H9 (cell line): ENCODE measurements at regions not wholly inside any gene's neighbourhood (a gene's known extent, or its start where the extent isn't known, plus 50 kb on each side); places are given as distances from the start of the nearest gene placed in this dataset.

Experiments
- DNase-seq: peaks from one replicate; pipeline ENCODE4 v3.0.0-alpha.2; 2017
- H2AFZ ChIP-seq: one replicate; pipeline ENCODE4 v1.6.1; 2013; ENCODE audit warnings: mild to moderate bottlenecking, low read length, control low read depth, moderate library complexity
- H2AK5ac ChIP-seq: 2 replicates; pipeline ENCODE4 v1.6.1; 2013; ENCODE audit warnings: low read length, control low read depth, mixed read lengths; ENCODE audit not compliant: insufficient read length
- H2BK120ac ChIP-seq: one replicate; pipeline ENCODE4 v1.6.1; 2013; ENCODE audit warnings: low read depth, mild to moderate bottlenecking, low read length, control low read depth, inconsistent platforms; ENCODE audit not compliant: poor library complexity, severe bottlenecking
- H2BK12ac ChIP-seq: 2 replicates; pipeline ENCODE4 v1.6.1; 2013; ENCODE audit warnings: low read length, control low read depth, mixed read lengths, low read depth; ENCODE audit not compliant: insufficient read length
- H2BK15ac ChIP-seq: 2 replicates; pipeline ENCODE4 v1.6.1; 2013; ENCODE audit warnings: low read depth, low read length, control low read depth
- H2BK20ac ChIP-seq: one replicate; pipeline ENCODE4 v1.6.1; 2013; ENCODE audit warnings: low read depth, mild to moderate bottlenecking, low read length, control low read depth, inconsistent platforms; ENCODE audit not compliant: poor library complexity, severe bottlenecking
- H2BK5ac ChIP-seq: 2 replicates; pipeline ENCODE4 v1.6.1; 2013; ENCODE audit warnings: low read length, control low read depth, mixed read lengths; ENCODE audit not compliant: insufficient read length
- H3K14ac ChIP-seq: 2 replicates; pipeline ENCODE4 v1.6.1; 2013; ENCODE audit warnings: low read length, control low read depth; ENCODE audit not compliant: insufficient read depth
- H3K18ac ChIP-seq: 2 replicates; pipeline ENCODE4 v1.6.1; 2013; ENCODE audit warnings: low read depth, mild to moderate bottlenecking, mixed read lengths, low read length, control low read depth; ENCODE audit not compliant: insufficient read length
- H3K23ac ChIP-seq: 2 replicates; pipeline ENCODE4 v1.6.1; 2013; ENCODE audit warnings: low read length, control low read depth, mixed read lengths, low read depth; ENCODE audit not compliant: insufficient read length
- H3K23me2 ChIP-seq: 2 replicates; pipeline ENCODE4 v1.6.1; 2013; ENCODE audit warnings: low read depth, mild to moderate bottlenecking, mixed read lengths, low read length, control low read depth; ENCODE audit not compliant: insufficient read length, poor library complexity, severe bottlenecking
- H3K27ac ChIP-seq: 2 replicates; pipeline ENCODE4 v1.5.1; 2013; ENCODE audit warnings: low read length, control low read depth, mixed read lengths, low read depth; ENCODE audit not compliant: insufficient read length
- H3K27me3 ChIP-seq: 2 replicates; pipeline ENCODE4 v1.6.1; 2013; ENCODE audit warnings: low read length, control low read depth, inconsistent platforms; ENCODE audit not compliant: insufficient read depth
- H3K4ac ChIP-seq: 2 replicates; pipeline ENCODE4 v1.6.1; 2013; ENCODE audit warnings: low read depth, mild to moderate bottlenecking, control low read depth, inconsistent platforms, low read length, moderate library complexity
- H3K4me1 ChIP-seq: 2 replicates; pipeline ENCODE4 v1.6.1; 2013; ENCODE audit warnings: low read length, control low read depth, inconsistent platforms; ENCODE audit not compliant: insufficient read depth
- H3K4me2 ChIP-seq: 2 replicates; pipeline ENCODE4 v1.6.1; 2013; ENCODE audit warnings: low read length, control low read depth, mixed read lengths; ENCODE audit not compliant: insufficient read length, insufficient read depth
- H3K56ac ChIP-seq: 2 replicates; pipeline ENCODE4 v1.6.1; 2013; ENCODE audit warnings: low read depth, mild to moderate bottlenecking, mixed read lengths, low read length, control low read depth; ENCODE audit not compliant: insufficient read length
- H3K79me1 ChIP-seq: 2 replicates; pipeline ENCODE4 v1.6.1; 2013; ENCODE audit warnings: low read depth, mild to moderate bottlenecking, moderate library complexity, low read length, control low read depth, inconsistent platforms; ENCODE audit not compliant: insufficient read depth, poor library complexity, severe bottlenecking
- H3K79me2 ChIP-seq: 2 replicates; pipeline ENCODE4 v1.6.1; 2013; ENCODE audit warnings: low read length, control low read depth, inconsistent platforms; ENCODE audit not compliant: insufficient read depth
- H3K9ac ChIP-seq: 2 replicates; pipeline ENCODE4 v1.6.1; 2013; ENCODE audit warnings: low read length, control low read depth, mixed read lengths; ENCODE audit not compliant: insufficient read length; ENCODE audit errors: extremely low read depth
- H3K9me3 ChIP-seq: one replicate; pipeline ENCODE4 v1.6.1; 2013; ENCODE audit warnings: low read depth, low read length, inconsistent platforms; ENCODE audit not compliant: control insufficient read depth
- H3T11ph ChIP-seq: one replicate; pipeline ENCODE4 v1.6.1; 2013; ENCODE audit warnings: mild to moderate bottlenecking, low read length, control low read depth, inconsistent platforms
- H4K20me1 ChIP-seq: one replicate; pipeline ENCODE4 v1.6.1; 2013; ENCODE audit not compliant: control insufficient read depth, insufficient read length, insufficient read depth
- H4K5ac ChIP-seq: 2 replicates; pipeline ENCODE4 v1.6.1; 2013; ENCODE audit warnings: low read depth, mild to moderate bottlenecking, mixed read lengths, low read length, control low read depth; ENCODE audit not compliant: insufficient read length
- H4K8ac ChIP-seq: replicated peaks from 2 replicates; pipeline ENCODE4 v1.6.1; 2013; ENCODE audit warnings: low read length, control low read depth, mixed read lengths, low read depth; ENCODE audit not compliant: insufficient read length
- H4K91ac ChIP-seq: 2 replicates; pipeline ENCODE4 v1.6.1; 2013; ENCODE audit warnings: low read depth, mild to moderate bottlenecking, moderate library complexity, mixed read lengths, low read length, control low read depth; ENCODE audit not compliant: insufficient read length
- H3K27ac Mint-ChIP-seq, 3 experiments: 2 replicates in 2 of 3; 3 replicates in 1 of 3; pipeline ENCODE4 v1.8.0; 2020 to 2021; ENCODE audit warnings: mixed read lengths in 3 of 3, mild to moderate bottlenecking in 1 of 3, moderate library complexity in 1 of 3
- H3K27me3 Mint-ChIP-seq: 2 replicates; pipeline ENCODE4 v1.8.0; 2021; ENCODE audit warnings: low read depth, mild to moderate bottlenecking, moderate library complexity, mixed read lengths
- H3K36me3 Mint-ChIP-seq, 3 experiments: 2 replicates in 2 of 3; 3 replicates in 1 of 3; pipeline ENCODE4 v1.8.0; 2020 to 2021; ENCODE audit warnings: low read depth in 3 of 3, mixed read lengths in 3 of 3; ENCODE audit not compliant: insufficient read depth in 1 of 3
- H3K4me1 Mint-ChIP-seq, 2 experiments: 2 replicates each; pipeline ENCODE4 v1.8.0; 2020; ENCODE audit warnings: mixed read lengths in 2 of 2
- H3K4me3 Mint-ChIP-seq, 2 experiments: 2 replicates in 1 of 2; 3 replicates in 1 of 2; pipeline ENCODE4 v1.8.0; 2020 to 2021; ENCODE audit warnings: mild to moderate bottlenecking in 2 of 2, mixed read lengths in 2 of 2, moderate library complexity in 1 of 2
- H3K9me3 Mint-ChIP-seq, 2 experiments: 2 replicates in 1 of 2; 3 replicates in 1 of 2; pipeline ENCODE4 v1.8.0; 2020; ENCODE audit warnings: mild to moderate bottlenecking in 2 of 2, mixed read lengths in 2 of 2, moderate library complexity in 1 of 2
- WGBS: extraction: QIAGEN DNeasy Blood & Tissue Kit; methylation state at CpG from one replicate; pipeline ENCODE4 v1.1.7; 2013; ENCODE audit warnings: missing lambda C conversion rate, low lambda C conversion rate, mixed read lengths; ENCODE audit not compliant: insufficient read length; ENCODE audit errors: extremely low coverage; 5-methylcytosine and 5-hydroxymethylcytosine counted together
- TF ChIP-seq, protein P1 (sequence below): fragments of 200-600 bp; sonication (generic); conservative IDR thresholded peaks from 3 replicates; pipeline ENCODE4 v1.8.0; 2021; ENCODE audit warnings: antibody characterized with exemption, mild to moderate bottlenecking

DNA sequence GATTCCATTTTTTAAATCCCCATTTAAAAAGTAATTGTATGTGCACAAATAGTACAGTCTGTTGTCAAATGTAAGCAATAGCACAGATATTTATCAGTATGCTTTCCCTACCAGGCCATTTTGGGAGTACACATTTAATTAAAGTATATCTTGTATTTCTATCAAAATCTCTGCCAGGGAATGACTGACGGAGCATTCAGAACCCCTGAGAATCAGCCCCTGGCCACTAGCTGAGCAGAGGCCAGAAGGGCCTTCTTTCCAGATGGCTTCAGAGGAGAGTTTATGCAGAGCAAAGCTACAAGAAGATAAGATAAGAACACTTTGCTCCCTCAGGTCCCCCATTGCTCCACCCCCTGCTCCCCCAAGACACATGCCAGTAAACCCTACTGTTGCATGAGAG, 99.9 kb upstream of the PROX1 start:
- H3K9me3 ChIP-seq, result no peaks in the 10 kb centered on the region
- no peaks in the 10 kb centered on the region; the same call in 1 of the 2 replicates for H3K4me1 ChIP-seq
- no peak overlapping the region for H2BK20ac ChIP-seq
- peaks cover 2% of the 10 kb centered on the region for H3K27me3 Mint-ChIP-seq
- TF ChIP-seq, protein P1, sequence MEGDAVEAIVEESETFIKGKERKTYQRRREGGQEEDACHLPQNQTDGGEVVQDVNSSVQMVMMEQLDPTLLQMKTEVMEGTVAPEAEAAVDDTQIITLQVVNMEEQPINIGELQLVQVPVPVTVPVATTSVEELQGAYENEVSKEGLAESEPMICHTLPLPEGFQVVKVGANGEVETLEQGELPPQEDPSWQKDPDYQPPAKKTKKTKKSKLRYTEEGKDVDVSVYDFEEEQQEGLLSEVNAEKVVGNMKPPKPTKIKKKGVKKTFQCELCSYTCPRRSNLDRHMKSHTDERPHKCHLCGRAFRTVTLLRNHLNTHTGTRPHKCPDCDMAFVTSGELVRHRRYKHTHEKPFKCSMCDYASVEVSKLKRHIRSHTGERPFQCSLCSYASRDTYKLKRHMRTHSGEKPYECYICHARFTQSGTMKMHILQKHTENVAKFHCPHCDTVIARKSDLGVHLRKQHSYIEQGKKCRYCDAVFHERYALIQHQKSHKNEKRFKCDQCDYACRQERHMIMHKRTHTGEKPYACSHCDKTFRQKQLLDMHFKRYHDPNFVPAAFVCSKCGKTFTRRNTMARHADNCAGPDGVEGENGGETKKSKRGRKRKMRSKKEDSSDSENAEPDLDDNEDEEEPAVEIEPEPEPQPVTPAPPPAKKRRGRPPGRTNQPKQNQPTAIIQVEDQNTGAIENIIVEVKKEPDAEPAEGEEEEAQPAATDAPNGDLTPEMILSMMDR, result no peak
- no peaks in the 10 kb centered on the region for H3K23me2 ChIP-seq
- H3K4ac ChIP-seq, result no peak overlapping the region
- peaks cover 0 to 6% of the 10 kb centered on the region in 2 experiments; a peak in 2 of 4 replicates for H3K4me1 Mint-ChIP-seq
- H3K79me1 ChIP-seq, result no peaks in the 10 kb centered on the region
- H4K5ac ChIP-seq, result no peak overlapping the region
- H3K14ac ChIP-seq, result no peak overlapping the region
- H3K9me3 Mint-ChIP-seq, result no peaks in the 10 kb centered on the region
- no peak overlapping the region for H2AFZ ChIP-seq
- no peak overlapping the region for H2BK120ac ChIP-seq
- no peaks in the 10 kb centered on the region for H4K20me1 ChIP-seq
- H4K91ac ChIP-seq, result no peak overlapping the region
- H3K79me2 ChIP-seq, result no peaks in the 10 kb centered on the region
- no peak overlapping the region for H3K23ac ChIP-seq
- no peak overlapping the region for H2BK15ac ChIP-seq
- H2BK5ac ChIP-seq, result no peak overlapping the region
- no peak overlapping the region for H3K56ac ChIP-seq
- no peak overlapping the region for H3K18ac ChIP-seq
- WGBS, result no CpG with 5 or more reads among the region's 1 CpG
- H3K4me2 ChIP-seq, result no peak overlapping the region
- no peak for DNase-seq
- no peak overlapping the region for H3K27ac Mint-ChIP-seq
- H2BK12ac ChIP-seq, result no peak overlapping the region
- no peaks in the 10 kb centered on the region for H3K36me3 Mint-ChIP-seq
- H4K8ac ChIP-seq, result no peak overlapping the region
- H3K27me3 ChIP-seq, result no peaks in the 10 kb centered on the region
- no peak overlapping the region for H3K9ac ChIP-seq
- H2AK5ac ChIP-seq, result no peak overlapping the region
- H3K4me3 Mint-ChIP-seq, result no peak overlapping the region
- no peak overlapping the region for H3K27ac ChIP-seq
- H3T11ph ChIP-seq, result no peak overlapping the region
